ENCODE measurements at regions not wholly inside any gene's neighbourhood (a gene's known extent, or its start where the extent isn't known, plus 50 kb on each side); places are given as distances from the start of the nearest gene placed in this dataset.

- TF ChIP-seq NANOG (IDR thresholded peaks at IDR 0.05; ENCODE audit: insufficient read depth, low read depth, low read length, poor library complexity, severe bottlenecking) (no peak), CTCF (IDR thresholded peaks at IDR 0.05; ENCODE audit: control extremely low read depth in 1 of 3, insufficient read depth in 1 of 3, low read depth in 1 of 3, low read length in 3 of 3) (no peak), JUN (IDR thresholded peaks at IDR 0.05; ENCODE audit: low read depth, low read length) (no peak)
Observed at GRCh38 chr5:82439750-82440445, 161.7 kb upstream of the RPS23 start.

Data from H1 (cell line).